ENCODE measurements at regions not wholly inside any gene's neighbourhood (a gene's known extent, or its start where the extent isn't known, plus 50 kb on each side); places are given as distances from the start of the nearest gene placed in this dataset.

- TF ChIP-seq POLR2AphosphoS5 (IDR thresholded peaks at IDR 0.05; ENCODE audit: low read depth, low read length) (no peak), POLR2A (IDR thresholded peaks at IDR 0.05; ENCODE audit: low read depth, low read length) (no peak)
Observed at GRCh38 chr12:40560848-40561247, 131.4 kb upstream of the CNTN1 start.
